ENCODE measurements at regions not wholly inside any gene's neighbourhood (a gene's known extent, or its start where the extent isn't known, plus 50 kb on each side); places are given as distances from the start of the nearest gene placed in this dataset.

DNA sequence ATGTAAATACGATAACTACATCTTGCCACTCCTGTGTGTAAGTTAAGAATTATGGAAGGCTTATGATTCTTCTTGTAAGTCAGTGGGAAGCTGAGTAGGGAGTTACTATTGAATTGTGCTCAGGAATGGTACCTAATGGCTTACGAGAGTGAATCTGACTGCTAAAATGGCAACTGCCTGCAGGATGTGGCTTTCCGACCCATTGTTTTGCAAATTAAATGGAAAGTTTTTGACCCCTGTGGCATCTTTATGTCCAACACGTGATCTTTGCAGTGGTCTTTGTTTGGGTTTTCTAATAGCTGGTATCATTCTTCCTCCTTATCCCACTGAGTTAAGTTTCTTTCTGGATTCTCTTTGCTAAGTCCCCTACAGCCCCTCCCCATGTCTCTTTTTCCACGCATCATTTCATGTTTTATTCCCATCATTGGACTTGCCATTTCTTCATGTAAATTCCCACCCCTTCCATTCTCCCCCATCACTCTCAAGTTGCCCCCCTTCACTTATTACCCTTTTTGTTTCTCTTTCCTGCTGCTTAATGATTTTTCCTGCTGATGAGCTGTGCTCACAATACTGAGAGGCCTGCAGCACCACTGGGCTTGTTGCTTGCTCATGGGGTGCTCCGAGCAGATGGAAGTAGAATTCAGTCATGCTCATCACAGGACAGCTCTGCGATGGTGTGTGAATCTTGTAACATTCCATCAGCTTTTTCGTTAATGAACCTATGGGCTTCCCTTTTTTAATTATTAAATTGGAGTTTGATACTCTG, 428.2 kb upstream of the IL12A start:
- no peak for DNase-seq

DNA sequence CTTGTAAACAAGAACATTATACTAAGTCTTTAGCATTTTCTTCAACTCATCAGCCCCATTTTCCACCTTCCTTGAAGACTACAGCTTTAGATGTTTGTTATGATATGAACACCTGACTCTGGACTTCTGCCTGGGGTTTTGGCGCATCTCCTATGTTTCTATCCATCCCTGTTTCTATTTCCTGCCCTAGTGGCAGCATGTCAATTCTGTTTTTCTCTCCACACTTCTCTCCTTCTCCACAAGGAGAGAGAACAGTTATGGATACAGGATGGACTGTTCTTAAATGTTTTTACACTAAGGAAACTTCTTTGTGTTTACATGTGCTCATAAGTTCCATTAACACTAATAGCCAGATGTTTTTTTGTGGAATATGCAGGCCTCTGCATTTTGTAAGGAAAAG, 423.3 kb upstream of the IL12A start:
- no peak for DNase-seq

DNA sequence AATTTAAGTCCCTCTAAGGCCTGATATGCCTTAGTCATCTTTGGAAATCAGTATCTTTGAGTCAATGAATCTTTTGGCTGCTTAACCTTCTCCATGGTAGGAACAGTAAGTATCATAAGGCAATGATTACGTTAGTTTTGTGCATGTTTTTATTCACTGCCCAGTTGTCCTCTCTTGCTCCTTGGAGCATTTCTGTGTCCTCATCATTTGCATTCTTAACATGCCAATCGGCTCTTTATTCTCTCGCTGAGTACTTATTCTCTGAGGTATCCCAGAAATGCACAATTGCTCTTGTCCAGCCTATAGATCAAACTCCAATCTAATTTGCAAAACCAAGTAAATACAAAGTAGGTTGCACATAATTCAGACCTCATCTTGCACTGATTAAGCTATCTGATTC, 405.0 kb upstream of the IL12A start:
- no peak for DNase-seq

DNA sequence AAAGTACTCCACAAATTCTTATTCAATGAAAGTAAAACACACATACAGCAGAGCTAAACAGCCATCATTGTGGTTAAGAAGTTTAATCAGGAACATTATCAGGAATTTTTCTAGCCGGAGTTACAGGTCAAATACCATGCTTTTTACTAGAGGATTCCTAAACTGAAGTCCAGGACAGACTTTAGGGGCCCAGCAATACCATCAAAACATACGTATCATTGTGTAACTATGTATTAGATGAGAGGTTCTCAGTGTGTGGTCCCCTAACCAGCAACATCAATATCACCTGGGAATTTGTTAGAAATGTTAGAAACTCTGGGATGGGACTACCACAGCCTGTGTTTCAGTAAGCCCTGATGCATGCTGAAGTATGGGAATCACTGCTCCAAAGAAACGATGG, 404.2 kb upstream of the IL12A start:
- no peak for DNase-seq

DNA sequence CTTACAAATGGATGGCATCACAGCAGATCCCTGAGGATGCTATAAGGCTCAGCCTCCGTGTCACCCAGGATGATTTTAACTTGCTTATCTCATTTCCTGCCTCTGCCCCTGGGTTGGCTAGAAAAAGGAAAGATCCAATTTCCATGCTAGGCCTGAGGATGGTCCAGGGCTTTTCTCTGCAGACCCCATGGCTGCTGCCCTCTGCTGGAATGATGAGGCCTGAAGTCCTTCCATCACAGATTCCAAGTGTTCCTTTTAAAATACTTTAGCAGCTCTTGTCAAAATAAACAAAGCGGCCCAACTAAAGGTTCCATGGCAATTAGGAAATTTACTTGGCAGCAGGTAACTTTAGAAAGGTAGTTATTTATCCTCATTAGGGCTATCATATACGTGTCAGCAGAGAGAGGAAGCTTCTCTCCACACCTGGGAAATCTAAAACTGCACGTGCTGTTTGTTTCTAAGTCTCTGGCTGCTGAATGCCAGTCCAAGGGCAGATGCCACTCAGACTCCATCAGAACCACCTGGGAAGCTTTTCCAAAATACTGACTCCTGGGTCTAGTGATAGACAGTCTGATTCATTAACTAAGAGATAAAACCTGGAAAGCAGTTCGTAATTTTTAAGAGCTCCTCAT, 401.9 kb upstream of the IL12A start:
- no peak for DNase-seq

DNA sequence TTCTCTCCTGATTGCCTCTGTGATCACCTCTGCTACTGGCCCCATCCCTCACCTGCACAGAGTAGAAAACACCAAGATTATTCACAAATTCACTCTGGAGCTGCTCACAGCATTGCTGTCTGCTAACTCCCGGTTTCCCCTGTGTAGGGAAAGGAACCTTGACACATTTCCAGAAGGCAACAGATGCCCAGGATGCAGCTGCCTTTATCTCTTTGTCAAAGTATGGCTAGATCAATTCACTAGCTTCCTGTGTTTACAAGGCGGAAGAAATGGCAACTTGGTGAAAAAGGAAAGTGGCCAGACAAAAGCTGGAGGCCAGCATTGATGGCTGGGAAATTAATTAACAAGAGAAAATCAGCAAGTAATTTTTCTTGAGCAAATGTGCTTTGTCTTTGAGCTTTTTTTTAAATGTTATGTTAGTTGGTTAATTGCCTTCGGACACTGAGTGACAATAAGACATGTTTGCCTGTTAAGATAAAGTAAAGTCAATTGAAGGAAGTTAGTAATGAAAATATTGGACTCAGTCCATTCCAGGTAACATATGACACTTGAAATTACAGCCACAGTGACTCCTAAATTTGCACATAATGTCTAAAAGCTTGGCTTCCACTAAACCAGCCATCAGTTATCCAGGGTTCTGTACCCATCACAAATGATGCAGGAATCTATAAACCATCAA, 394.6 kb upstream of the IL12A start:
- no peak for DNase-seq

DNA sequence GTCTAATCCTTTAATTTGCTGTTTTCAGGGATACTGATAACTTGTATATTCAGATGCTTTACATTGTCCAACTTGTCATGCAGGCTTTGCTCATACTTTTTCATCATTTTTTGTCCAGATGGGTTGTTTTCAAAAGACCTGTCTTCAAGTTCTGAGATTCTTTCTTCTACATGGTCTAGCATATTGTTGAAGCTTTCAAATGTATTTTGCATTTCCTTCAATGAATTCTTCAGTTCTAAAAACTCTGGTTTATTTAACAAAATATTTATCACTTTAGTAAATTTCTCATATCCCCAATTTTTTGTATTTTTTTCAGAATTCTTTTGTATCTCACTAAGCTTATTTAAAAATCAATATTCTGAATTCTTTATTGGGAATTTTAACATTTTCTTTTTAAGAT, 388.3 kb upstream of the IL12A start:
- no peak for DNase-seq

DNA sequence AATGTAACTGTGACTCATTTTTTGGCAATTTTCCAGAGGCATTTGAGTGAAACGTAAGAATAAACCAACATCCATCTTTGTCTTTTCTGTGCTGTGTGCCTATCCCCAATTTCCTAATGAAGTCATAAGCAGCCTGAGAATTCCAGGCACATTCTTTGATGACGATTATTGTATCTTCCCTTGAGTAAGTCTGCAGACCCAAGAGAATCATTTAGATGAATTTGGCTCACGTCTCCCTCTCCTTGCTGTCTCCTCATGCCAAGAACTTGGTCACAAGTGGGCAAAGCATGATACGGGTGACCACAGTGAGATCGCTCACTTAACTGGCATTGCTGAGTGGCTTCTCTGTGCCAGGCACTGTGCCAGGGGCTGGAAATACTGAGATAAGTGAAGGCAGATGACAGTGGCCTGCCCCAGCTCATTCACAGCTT, 384.5 kb upstream of the IL12A start:
- no peak for DNase-seq

DNA sequence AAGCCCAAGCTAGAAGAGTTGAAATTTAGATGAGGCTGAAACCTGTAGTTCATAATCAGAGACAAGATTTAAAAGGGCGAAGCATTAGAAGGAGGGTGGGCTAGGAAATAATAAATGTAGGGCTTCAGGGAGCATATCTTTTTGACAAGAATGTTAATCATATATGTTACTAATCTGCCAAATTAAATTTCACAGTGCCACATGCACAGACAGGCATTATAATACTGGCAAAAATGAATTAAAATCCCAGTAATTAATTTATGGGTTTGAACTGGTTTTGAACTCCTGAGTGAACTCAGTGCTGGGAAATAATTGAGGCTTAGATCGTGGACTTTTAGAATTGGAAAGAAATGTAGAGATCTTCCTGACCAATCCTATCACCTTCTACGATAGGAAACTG, 383.5 kb upstream of the IL12A start:
- no peak for DNase-seq

DNA sequence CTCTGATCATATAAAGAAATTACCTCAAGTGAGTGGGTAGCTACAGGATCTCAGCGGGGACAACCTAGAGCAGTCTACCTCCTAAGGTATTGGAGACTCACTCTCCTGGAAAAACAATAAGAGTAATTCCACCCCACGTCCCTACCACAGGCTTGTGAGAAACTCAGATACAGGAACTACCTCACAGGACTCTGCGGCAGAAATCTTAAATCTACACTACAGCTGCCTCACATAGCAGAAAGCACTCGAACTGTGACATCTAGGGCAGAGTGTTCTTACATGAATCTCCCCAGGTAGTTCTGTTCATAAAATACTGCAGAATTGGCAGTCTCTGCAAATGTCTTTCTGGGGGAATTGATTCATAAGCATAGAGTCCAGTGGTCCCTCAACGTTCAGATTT, 382.9 kb upstream of the IL12A start:
- DNase-seq: no peak

DNA sequence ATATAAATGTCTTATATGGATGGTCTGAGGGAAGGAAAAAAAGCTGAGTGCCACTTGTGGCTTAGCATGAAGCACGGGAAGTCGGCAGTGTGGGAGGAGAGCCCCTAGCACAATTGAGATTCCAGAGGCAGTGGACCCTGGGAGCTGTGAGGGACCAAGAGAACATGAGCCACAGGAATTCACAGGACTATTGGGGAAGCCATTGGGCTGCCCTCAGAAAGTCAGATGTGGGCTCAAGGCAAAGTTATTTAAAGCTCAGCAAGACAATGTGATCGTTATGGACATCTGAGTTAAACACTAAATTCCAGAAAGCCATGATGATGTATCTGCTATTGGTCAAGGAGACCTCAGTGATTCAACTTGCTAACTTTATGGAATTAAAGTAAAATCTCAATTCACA, 380.8 kb upstream of the IL12A start:
- DNase-seq: no peak

DNA sequence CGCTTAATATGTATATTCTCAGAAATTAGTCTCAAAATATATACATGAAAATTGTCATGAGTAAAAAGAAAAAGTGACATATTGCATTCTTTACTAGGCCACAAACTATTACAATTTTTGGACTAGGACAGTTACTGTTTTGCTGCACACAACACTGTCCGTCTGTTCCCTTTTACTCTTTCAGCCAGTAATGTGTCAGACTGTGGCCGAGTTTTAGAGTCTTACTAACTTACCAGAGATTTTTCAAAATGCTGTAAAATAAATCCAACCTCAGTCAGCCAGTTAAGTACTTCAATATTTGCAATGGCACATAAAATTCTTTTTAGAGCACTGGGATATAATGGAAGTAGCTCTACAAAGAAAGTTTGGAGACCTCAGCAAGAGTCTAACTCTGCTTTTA, 380.3 kb upstream of the IL12A start:
- no peak for DNase-seq

DNA sequence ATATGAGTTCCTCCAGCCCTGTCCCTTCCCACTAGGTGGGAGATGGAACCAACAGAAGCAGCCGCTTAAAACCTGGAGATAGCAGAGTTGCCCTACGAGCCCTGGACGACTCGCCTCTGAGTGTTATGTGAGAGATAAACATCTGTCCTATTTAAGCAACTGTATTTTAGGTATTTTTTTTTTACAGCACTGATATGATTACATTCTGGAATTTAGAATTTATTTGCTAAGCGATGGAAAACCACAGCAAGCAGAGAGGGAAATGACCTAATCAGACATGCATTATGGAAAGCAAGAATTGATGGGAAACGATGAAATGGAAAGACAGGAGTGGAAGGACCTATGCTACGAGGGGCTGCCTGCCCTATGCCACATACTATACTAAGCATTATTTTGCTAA, 379.0 kb upstream of the IL12A start:
- no peak for DNase-seq

DNA sequence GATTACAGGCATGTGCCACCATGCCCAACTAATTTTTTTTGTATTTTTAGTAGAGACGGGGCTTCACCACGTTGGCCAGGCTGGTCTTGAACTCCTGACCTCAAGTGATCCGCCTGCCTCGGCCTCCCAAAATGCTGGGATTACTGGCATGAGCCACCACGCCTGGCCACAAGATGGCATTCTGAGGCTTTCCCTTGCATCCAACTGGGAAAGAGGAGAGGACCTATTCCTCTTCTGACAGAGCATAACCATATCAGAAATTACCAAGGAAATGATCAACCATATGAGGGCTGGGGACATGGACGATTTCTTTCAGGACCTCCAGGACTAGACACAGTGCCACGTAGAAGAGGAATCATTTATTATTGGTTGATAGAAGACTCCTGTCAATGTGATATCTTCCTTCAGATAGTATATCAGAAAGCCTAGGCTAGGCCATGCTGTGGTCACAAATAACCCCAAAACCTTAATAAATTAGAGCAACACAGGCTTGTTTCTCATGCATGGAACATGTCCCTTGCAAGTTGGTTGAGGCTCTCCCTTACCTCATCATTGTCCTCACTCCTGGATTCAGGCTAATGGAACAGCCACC, 372.3 kb upstream of the IL12A start:
- DNase-seq: no peak

DNA sequence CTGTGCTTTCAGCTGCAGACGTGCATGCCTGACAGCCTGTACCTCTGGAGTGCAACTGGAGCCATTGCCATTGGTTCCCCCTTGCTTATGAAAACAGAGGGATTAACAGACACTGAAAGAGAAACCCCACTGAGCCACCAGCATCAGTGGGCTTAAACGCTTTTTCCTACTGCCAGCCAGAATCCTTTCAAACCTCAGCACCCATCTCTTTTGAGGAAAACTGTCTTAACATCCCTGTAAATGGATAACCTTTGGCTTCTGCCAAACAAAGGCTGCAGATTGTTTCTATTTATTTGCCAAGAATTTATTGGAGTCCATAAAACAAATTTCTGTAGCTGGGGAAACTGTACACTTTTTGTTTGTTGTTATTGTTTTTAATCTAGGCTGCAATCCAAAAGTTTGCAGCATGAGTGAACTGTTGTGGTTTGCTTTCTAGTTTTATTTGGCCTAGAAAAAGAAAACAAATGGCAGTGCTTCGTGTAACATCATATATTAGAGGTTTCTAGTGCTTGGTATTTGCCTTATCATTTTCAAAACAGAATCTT, 369.2 kb upstream of the IL12A start:
- DNase-seq: no peak

DNA sequence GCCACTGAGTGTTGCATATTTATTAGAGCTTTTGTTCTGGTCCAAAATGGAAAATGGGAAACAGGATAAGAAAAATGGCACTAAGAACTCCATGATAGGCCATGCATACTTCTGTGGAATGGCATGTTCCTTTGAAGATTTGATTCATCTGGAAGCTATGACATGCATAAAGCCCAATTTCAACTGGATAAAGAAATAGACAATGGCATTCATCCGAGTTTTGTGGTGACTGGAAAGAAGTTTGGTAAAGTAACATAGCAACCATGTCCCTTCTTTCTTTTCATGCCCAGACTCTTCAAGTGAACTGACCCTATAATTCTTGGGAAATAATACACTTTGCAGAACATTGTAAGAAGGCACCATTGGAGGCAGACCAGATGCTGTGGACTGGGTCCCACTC, 368.4 kb upstream of the IL12A start:
- DNase-seq: no peak

DNA sequence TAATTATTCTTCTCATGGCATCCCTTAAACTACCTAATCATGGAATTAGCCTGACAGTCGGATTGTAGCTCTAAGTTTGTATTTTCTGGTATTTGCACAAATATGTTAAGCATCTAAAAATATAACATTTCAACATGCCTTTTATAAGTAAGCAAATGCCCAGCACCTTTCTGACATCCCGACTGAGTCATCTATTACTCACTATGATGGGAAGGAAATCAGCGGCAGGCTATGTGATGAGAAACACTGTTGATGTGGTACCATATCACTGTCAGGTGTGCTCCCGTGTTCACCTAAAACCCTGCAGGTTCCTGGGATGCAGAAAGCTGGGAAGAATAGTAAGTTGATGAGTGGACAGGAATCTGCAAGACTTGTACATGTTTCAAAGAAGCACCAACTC, 367.8 kb upstream of the IL12A start:
- DNase-seq: no peak

DNA sequence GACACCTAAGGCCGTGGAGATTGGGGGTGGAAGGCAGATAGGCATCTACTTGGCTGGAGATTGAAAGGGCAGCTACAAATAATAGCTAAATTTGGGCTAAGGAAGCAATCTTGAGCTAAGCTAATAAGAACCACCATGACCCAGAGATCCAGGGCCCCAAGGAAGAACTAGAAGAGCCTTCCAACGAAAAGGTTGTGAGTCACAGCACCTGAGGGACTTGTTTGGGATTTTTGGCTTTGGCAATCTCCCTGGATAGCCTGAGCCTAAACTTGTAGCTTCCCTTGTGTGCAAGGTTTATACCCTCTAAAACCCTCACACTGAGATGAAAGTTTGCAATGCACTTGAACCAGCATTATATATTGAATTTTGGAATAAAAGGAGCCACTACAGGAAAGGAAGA, 364.0 kb upstream of the IL12A start:
- DNase-seq: no peak

DNA sequence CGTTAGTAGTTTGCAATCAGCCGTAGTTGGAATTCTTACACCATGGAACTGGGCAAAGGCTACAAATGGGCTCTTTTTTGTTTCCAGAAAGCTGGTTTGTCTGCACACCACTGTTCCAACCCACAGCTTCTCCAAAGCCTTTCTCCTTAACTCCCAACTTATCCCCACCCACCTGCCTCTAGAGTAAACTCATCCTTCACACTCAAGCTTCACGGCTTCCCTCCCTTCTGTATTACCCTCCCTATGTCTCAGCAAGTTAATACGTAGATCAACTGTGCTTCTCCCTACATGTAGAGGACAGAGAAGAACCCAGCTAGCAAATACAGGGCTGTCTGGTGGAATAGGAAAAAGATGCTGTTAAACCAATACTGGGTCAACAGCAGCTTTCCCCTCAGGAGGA, 363.0 kb upstream of the IL12A start:
- no peak for DNase-seq

DNA sequence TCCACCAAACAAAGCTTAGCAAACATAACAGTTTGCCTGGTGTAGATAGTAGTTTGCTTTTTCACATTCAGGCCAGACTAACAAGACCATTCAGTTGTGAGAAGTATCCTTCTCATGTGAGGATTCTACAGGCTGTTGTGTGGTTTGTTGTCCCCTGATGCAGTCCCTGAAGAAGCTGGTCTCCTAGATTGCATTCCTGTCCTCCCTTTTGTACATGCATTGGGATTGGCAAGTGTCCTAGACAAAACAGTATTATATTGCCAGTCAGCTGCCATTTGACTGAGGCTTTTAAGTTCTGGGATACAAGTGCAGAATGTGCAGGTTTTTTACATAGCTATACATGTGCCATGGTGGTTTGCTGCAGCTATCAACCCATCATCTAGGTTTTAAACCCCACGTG, 362.0 kb upstream of the IL12A start:
- no peak for DNase-seq

DNA sequence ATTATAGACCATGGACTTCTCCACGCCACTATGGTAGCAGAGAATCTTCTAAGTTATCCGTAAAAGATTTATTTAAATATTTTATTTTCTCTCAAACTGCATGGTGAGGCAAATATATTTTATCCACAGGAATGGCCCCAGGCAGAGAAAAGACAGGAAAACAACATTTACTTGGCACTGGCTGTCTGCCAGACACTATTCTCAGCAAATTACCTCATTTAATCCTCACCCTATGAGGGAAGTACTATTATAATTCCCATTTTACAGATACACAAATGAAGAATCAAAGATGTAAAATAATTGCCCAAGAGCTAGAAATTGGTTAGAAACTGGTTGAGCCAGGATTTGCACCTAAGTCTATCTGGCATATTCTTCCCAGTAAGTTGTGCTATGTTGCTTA, 361.4 kb upstream of the IL12A start:
- DNase-seq: no peak

DNA sequence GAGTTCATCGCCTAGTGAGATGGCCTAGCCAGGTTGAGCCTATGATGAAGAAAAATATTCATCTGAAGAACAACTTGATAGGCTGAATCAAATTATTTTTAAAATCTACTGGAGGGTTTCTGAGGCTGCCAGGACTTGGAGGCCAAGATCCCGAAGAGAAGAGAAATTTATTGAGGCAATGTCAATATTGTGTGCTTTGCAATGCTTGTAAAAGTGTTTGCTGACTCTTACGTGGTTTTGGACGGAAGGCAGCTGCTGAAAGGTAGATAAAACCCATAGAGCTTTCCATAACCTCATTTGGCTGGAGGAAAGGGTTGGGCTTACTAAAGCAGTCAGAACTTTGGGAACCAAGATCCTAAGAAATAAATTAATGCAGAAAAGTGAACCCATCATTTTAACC, 361.0 kb upstream of the IL12A start:
- no peak for DNase-seq

DNA sequence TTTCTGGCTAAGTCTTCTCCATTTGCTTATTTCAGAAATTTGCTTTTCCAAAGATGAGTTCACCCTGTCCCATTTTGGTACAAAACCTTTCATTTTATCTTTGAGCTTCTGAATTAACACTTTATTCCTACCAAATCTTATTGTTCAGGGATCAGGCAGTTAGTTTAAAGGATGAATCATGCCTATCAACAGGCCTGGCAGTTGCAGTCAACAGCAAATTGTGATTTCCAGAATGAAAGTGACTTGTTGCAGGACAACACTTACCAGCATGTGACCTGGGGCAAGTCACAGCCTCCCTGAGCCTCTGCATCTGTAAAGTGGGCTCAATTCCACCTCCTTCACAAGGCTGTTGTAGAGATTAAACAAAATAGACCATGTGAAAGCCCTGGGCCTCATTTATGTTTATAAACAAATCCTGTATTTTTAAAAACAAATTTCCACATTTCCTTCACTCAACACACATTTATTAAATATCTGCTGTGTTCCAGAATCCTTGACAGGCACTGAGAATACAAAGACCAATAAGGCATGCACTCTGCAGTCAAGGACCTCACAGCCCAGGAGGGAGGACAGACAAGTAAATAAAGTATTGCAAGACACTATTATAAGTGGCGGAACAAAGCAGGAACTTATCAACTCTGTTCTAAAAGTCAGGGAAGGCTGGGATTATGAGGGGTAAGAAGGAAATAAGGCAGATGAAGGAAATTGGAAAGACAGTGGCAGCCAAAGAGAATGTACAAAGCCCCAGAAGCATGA, 359.1 kb upstream of the IL12A start:
- no peak for DNase-seq

Data from CD4-positive, alpha-beta T cell treated with Interleukin-15 for 1 hour (primary cell).